Central memory CD8-positive, alpha-beta T cell (primary cell): ENCODE measurements at regions not wholly inside any gene's neighbourhood (a gene's known extent, or its start where the extent isn't known, plus 50 kb on each side); places are given as distances from the start of the nearest gene placed in this dataset.

Source experiments
- ATAC-seq: fragments of 150-1000 bp; cut with Tn5 transposase; replicated peaks from 2 replicates; pipeline ENCODE4 v1.10.0; 2022; ENCODE audit warnings: mild to moderate bottlenecking, moderate FRiP score, moderate number of reproducible peaks; ENCODE audit not compliant: poor library complexity, severe bottlenecking; ENCODE audit errors: extremely low read depth
- DNase-seq, 2 donors: peaks; one replicate each; pipeline ENCODE4 v3.0.0; 2021; ENCODE audit warnings: low spot score in 2 of 2
- H3K27ac Mint-ChIP-seq: one replicate; pipeline ENCODE4 v1.8.0; 2022; ENCODE audit warnings: low read depth, mild to moderate bottlenecking, moderate library complexity, mixed read lengths
- H3K27me3 Mint-ChIP-seq: one replicate; pipeline ENCODE4 v1.8.0; 2022; ENCODE audit warnings: mixed read lengths
- H3K36me3 Mint-ChIP-seq: one replicate; pipeline ENCODE4 v1.8.0; 2022; ENCODE audit warnings: mild to moderate bottlenecking, moderate library complexity, mixed read lengths; ENCODE audit not compliant: insufficient read depth
- H3K4me1 Mint-ChIP-seq: one replicate; pipeline ENCODE4 v1.8.0; 2022; ENCODE audit warnings: mixed read lengths
- H3K4me3 Mint-ChIP-seq: one replicate; pipeline ENCODE4 v1.8.0; 2022; ENCODE audit warnings: mild to moderate bottlenecking, moderate library complexity, mixed read lengths
- H3K9me3 Mint-ChIP-seq: one replicate; pipeline ENCODE4 v1.8.0; 2022; ENCODE audit warnings: mixed read lengths

GRCh38 chr1:230002164-230002803, 64.8 kb upstream of the GALNT2 start:
- no peak overlapping the region for H3K4me3 Mint-ChIP-seq

GRCh38 chr1:230003409-230003808, 63.6 kb upstream of the GALNT2 start:
- H3K36me3 Mint-ChIP-seq: no peaks in the 10 kb centered on the region
- no peak overlapping the region for H3K27ac Mint-ChIP-seq
- H3K9me3 Mint-ChIP-seq: no peaks in the 10 kb centered on the region
- H3K27me3 Mint-ChIP-seq: peaks cover 53% of the 10 kb centered on the region
- no peaks in the 10 kb centered on the region for H3K4me1 Mint-ChIP-seq
- no peak for DNase-seq
- H3K4me3 Mint-ChIP-seq: no peak overlapping the region
- no peak for ATAC-seq

More at GRCh38 chr1:230002164-230002803, 64.8 kb upstream of the GALNT2 start:
- no peak overlapping the region for H3K27ac Mint-ChIP-seq
- peaks cover 42% of the 10 kb centered on the region for H3K27me3 Mint-ChIP-seq
- H3K9me3 Mint-ChIP-seq: no peaks in the 10 kb centered on the region
- ATAC-seq (no peak), DNase-seq (no peak)
- H3K4me1 Mint-ChIP-seq: no peaks in the 10 kb centered on the region
- no peaks in the 10 kb centered on the region for H3K36me3 Mint-ChIP-seq

- no peak for DNase-seq
- Mint-ChIP-seq H3K4me3 (no peak overlapping the region), H3K4me1 (no peaks in the 10 kb centered on the region), H3K27ac (no peak overlapping the region), H3K36me3 (no peaks in the 10 kb centered on the region), H3K27me3 (peaks cover 54% of the 10 kb centered on the region), H3K9me3 (no peaks in the 10 kb centered on the region)
- no peak for ATAC-seq
These were observed 62.0 kb upstream of the GALNT2 start for GRCh38 chr1:230005040-230005439.

- no peak for ATAC-seq
- H3K27ac Mint-ChIP-seq: no peak overlapping the region
These were observed 58.3 kb upstream of the GALNT2 start for GRCh38 chr1:230008721-230009120.

GRCh38 chr1:230009611-230010313, 57.3 kb upstream of the GALNT2 start:
- H3K36me3 Mint-ChIP-seq: no peaks in the 10 kb centered on the region
- DNase-seq (no peak), ATAC-seq (no peak)
- no peaks in the 10 kb centered on the region for H3K4me1 Mint-ChIP-seq
- H3K9me3 Mint-ChIP-seq: no peaks in the 10 kb centered on the region
- H3K27ac Mint-ChIP-seq: no peak overlapping the region
- peaks cover 40% of the 10 kb centered on the region for H3K27me3 Mint-ChIP-seq
- H3K4me3 Mint-ChIP-seq: no peak overlapping the region

More at GRCh38 chr1:230008721-230009120, 58.3 kb upstream of the GALNT2 start:
- Mint-ChIP-seq H3K36me3 (no peaks in the 10 kb centered on the region), H3K4me3 (no peak overlapping the region), H3K27me3 (peaks cover 51% of the 10 kb centered on the region), H3K9me3 (no peaks in the 10 kb centered on the region), H3K4me1 (no peaks in the 10 kb centered on the region)
- DNase-seq: no peak

- no peak overlapping the region for H3K4me3 Mint-ChIP-seq
- no peak overlapping the region for H3K27ac Mint-ChIP-seq
- H3K36me3 Mint-ChIP-seq: no peaks in the 10 kb centered on the region
- DNase-seq (no peak), ATAC-seq (no peak)
- no peaks in the 10 kb centered on the region for H3K4me1 Mint-ChIP-seq
- no peaks in the 10 kb centered on the region for H3K9me3 Mint-ChIP-seq
- H3K27me3 Mint-ChIP-seq: peaks cover 36% of the 10 kb centered on the region
These were observed 56.3 kb upstream of the GALNT2 start for GRCh38 chr1:230010603-230011332.

GRCh38 chr1:230011333-230012092, 55.5 kb upstream of the GALNT2 start:
- no peaks in the 10 kb centered on the region for H3K4me1 Mint-ChIP-seq
- H3K4me3 Mint-ChIP-seq: no peak overlapping the region
- no peak overlapping the region for H3K27ac Mint-ChIP-seq
- no peaks in the 10 kb centered on the region for H3K36me3 Mint-ChIP-seq
- H3K27me3 Mint-ChIP-seq: peaks cover 30% of the 10 kb centered on the region
- ATAC-seq (no peak), DNase-seq (no peak)
- H3K9me3 Mint-ChIP-seq: no peaks in the 10 kb centered on the region

GRCh38 chr1:230012093-230012393, 55.0 kb upstream of the GALNT2 start:
- no peak for ATAC-seq
- no peak for DNase-seq
- no peak overlapping the region for H3K27ac Mint-ChIP-seq
- H3K9me3 Mint-ChIP-seq: no peaks in the 10 kb centered on the region
- H3K36me3 Mint-ChIP-seq: no peaks in the 10 kb centered on the region
- peaks cover 25% of the 10 kb centered on the region for H3K27me3 Mint-ChIP-seq
- no peak overlapping the region for H3K4me3 Mint-ChIP-seq
- no peaks in the 10 kb centered on the region for H3K4me1 Mint-ChIP-seq

GRCh38 chr1:230012741-230013140, 54.3 kb upstream of the GALNT2 start:
- ATAC-seq (no peak), DNase-seq (no peak)
- peaks cover 18% of the 10 kb centered on the region for H3K27me3 Mint-ChIP-seq
- no peak overlapping the region for H3K4me3 Mint-ChIP-seq
- H3K4me1 Mint-ChIP-seq: no peaks in the 10 kb centered on the region
- H3K36me3 Mint-ChIP-seq: no peaks in the 10 kb centered on the region
- no peak overlapping the region for H3K27ac Mint-ChIP-seq
- no peaks in the 10 kb centered on the region for H3K9me3 Mint-ChIP-seq

GRCh38 chr1:230016159-230016558, 50.9 kb upstream of the GALNT2 start:
- peaks cover 10% of the 10 kb centered on the region for H3K27me3 Mint-ChIP-seq
- no peaks in the 10 kb centered on the region for H3K4me1 Mint-ChIP-seq
- H3K36me3 Mint-ChIP-seq: no peaks in the 10 kb centered on the region
- ATAC-seq (no peak), DNase-seq (no peak)
- no peaks in the 10 kb centered on the region for H3K9me3 Mint-ChIP-seq
- no peak overlapping the region for H3K27ac Mint-ChIP-seq
- no peak overlapping the region for H3K4me3 Mint-ChIP-seq
